GM21717 (cell line): ENCODE measurements at regions not wholly inside any gene's neighbourhood (a gene's known extent, or its start where the extent isn't known, plus 50 kb on each side); places are given as distances from the start of the nearest gene placed in this dataset.

ENCODE experiments used
- ATAC-seq: cut with Tn5 transposase; IDR thresholded peaks from one replicate; pipeline ENCODE4 v1.9.1; 2021; ENCODE audit warnings: mild to moderate bottlenecking, moderate library complexity; ENCODE audit not compliant: unreplicated experiment

DNA sequence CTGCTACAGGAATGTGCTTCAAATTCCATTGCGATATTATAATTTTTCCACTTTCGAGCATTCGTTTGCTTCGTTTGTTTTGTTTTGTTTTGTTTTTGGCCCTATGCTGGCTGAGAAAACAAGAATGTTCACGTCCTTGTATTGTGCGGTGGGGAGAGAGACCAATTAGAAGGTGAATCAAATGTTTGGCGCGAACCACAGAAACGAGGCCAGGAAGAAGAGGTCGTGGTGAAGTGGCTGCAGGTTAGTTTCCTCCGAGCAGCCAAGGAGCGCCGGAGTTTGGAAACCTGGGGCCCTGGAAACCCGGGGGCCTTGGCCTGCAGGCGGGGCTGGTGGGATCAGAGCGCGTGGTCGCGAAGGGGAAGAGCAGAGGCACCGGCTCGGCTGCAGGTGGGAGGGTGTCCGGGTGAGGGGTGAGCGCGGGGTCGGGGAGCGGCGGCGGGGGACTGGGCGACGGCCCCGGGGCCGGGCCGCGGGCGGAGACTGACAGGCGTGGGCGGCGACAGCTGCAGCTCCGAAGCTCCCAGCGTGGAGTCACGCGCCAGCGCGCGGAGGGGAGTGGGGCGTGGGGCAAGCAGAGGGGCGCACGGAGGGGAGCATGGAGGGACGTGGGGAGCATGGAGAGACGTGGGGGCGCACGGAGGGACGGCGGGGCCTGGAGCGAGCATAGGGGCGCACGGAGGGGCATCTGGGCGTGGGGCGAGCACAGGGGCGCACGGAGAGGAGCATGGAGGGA is 141.5 kb upstream of the PDE10A start:
- ATAC-seq = no peak

DNA sequence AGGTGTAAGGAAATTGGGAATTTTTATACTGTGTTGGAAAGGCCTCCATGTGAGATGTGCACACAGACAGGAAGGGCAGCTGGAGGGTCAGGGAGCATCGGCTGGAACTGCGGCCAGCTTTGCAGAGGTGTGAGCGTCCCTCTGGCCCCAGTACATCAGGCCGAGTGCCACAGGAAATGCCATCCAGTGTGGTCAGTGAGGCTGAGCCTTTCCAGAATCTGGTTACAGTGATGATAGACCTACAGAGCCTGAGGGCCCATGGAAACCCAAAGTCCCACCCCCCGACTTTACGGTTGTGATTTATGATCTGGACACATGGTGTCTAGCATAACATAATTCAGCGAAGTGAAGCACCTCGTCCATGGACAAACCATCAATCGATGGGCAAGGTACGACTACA is 137.3 kb upstream of the PDE10A start:
- no peak for ATAC-seq

DNA sequence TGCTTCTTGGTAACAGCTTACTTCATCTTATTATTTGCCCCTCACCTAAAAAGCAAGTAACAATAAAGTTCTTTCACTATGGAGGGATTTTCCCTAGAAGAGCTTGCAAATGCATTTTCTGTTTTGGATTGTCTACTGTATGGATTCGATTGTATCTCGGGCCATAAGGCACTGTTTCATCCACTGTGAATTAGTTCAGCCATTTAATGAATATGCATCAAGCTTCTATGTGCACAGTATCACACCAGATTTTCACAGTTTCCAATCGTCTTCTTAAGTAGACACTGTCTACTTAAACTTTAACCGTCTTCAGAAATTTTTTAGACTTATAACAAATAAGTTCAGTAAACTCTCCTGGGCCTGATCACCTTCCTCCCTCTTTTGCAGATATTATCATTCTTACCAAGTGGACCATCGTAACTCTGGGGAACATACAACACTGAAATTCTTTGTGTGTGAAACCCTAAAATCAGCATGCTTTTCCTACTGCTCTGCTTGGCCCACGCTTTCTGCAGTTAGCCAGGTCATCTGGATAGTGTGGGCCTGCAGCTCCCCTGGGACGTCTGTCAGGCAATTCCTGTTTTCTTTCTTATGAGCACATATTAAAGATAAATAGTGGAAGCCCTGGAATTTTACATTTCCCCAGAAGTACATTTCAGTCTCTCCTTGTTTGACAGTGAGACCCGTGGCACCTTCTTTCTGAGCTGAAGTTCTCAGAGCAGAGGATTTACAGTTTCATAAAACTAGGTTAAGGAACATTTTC is 136.5 kb upstream of the PDE10A start:
- ATAC-seq = no peak

- ATAC-seq = no peak
Observed at GRCh38 chr6:165798991-165799390, 135.9 kb upstream of the PDE10A start.

DNA sequence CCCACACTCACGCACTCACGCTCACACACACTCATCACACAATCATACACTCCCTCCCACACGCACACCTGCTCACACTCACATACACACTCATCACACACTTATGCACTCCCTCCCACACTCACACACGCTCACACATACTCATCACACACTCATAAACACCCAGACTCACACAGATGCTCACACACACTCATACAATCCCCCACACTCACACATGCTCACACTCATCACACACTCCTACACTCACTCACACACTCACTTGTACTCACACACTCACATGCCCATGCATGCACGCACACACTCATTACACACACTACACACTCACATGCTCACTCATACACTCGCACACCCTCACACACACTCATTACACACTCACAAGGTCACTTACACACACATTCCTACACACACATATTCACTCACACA is 131.1 kb upstream of the PDE10A start:
- ATAC-seq = no peak

DNA sequence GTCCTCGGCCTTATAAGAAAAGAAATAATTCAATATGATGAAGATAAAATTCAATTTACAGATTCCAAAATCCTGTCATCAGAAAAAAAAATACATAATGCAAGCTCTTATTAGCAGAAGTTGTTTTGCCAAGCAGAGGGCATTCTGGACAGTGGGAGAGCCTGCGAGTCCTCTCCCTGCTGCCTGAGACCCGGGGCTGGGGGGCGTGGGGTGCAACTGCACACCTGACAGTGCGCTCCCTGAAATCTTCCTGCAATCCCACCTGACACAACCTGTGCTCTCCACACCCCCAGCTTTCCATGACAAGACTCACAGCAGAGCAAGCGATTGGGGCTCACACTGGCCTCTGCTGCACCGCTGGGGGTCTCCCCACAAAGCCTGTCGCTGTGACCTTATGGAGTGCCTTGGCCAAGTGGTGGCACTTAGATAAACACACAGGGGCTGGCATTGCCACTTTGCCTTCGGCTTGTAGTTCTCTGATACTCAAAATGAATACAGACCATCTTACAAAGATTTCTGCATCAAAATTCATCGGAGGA is 130.3 kb upstream of the PDE10A start:
- no peak for ATAC-seq

GRCh38 chr6:165791876-165792437 is 128.9 kb upstream of the PDE10A start:
- ATAC-seq = no peak

DNA sequence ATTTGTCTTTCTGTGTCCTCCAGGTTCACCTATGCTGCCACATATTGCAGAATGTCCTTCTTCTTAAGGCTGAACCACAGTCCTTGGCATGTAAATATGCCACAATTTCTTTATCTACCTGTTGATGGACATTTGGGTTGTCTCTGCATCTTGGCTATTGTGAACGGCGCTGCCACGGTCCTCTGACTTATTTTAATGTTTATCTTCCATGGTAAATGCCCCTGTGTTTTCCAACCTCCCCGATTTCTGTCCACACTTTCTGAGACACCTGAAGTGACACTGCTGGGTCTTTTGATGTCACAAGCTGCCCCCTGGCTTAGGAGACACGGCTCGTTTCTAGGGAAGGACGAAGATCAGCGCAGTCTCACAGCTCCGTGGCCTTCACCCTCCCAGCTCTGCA is 128.3 kb upstream of the PDE10A start:
- no peak for ATAC-seq

DNA sequence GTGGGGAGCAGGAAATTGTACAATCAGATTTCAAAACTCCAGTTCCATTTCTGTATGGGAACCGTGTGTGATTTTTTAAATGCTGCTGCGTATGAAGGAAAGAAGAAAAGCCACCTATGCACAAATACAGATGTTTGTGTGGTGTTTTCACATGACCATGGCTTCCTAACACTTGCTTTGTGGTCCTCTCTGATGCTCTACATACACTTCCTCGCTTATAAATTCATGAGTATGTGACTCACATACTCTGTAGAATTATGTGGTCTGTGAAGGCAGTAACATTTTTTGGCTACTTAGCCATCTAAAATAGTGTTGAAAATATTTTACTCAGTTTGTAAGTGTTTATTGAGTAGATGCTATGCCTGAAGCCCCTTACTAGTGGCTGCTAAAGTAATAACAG is 119.8 kb upstream of the PDE10A start:
- ATAC-seq = no peak

- ATAC-seq = no peak
Observed at GRCh38 chr6:165782134-165782533, 119.1 kb upstream of the PDE10A start.

- no peak for ATAC-seq
Observed at GRCh38 chr6:165777680-165778079, 114.6 kb upstream of the PDE10A start.

DNA sequence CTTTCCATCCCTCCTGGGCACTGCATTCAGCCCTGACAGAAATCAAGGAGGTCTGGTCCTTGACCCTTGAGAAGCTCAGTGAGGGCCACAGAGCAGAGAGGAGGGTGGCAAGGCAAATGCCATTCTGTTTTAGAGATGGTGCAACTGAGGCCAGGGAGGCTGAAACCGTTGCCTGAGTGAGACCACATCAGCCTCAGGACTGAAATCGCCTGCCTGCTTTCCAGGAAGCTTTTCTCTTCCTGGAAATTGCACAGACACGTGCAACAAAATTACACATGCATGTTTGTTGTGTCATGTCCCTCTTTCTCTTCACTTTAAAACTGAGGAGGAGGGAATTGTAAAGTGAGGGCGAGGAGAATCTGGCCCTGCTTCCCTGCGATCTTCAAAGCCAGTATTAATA is 113.7 kb upstream of the PDE10A start:
- ATAC-seq = no peak

DNA sequence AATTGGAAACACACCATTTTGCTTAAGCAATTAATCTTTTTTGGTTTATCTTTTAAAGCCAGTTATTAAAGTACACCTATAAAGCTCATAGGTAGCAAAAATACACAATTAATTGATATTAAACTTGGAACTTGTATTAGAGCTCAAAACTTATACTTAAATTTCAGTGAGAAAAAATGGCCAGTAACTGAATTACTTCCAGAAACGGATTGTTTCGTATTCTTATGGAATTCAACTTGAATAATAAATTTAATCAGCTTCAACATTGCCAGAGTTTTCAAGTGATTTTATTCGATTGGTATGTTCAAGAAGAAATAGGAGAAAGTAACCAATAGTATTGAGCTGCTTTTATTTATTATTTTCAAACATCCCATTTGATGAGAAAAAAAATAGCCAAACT is 112.7 kb upstream of the PDE10A start:
- ATAC-seq = no peak

- ATAC-seq = no peak
Observed at GRCh38 chr6:165774903-165775601, 112.0 kb upstream of the PDE10A start.

DNA sequence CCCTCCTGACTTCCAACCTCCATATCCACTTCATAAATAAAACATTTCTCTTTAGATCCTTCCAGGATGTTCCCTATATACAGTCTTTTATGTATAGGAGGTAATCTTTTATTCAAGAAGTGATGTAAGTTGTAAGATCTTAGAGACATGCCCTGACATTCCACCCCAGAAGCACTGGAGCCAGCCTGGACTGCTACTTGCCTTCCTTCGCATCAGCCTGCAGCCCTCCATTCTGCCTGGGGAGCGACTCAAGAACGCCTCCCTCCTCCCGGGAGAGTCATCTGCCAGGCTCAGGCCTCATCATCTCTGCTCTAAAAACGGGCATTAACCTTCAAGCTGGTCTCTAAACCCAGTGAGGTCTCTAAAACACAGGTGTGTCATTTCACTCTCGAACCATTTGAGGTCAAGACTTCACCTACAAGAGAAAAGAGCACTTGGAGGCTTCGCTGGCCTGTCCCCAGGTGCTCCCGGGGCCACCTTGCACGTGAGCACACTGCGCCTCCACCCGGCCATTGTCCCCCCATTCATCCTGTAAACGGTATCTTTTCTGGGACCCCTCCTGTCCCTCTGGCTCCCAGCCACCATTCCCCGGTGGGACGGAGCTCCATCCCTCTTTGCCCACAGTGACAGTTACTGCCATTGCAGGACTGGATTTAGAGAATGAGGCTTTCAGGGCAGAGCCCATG is 107.5 kb upstream of the PDE10A start:
- ATAC-seq = no peak

DNA sequence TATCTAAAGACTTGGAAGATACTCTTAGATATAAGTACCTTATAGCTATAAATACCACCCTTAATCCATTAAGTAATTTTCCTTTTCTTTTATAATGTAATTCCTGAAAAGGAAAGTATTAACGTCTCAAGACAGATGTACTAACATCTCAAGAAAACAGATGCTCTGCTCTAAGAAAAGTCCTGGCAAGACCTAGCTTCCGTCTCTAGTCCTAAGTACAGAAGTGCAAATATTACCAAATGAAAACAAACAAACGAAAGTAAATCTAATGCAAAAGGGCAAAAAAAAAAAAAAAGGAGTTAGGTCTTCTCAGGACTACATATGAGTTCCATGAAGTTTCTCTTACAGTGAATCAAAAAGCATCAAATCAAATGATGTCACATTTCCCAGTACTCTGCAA is 106.8 kb upstream of the PDE10A start:
- no peak for ATAC-seq

- ATAC-seq = no peak
Observed at GRCh38 chr6:165769401-165769800, 106.4 kb upstream of the PDE10A start.

- no peak for ATAC-seq
Observed at GRCh38 chr6:165768961-165769360, 105.9 kb upstream of the PDE10A start.

DNA sequence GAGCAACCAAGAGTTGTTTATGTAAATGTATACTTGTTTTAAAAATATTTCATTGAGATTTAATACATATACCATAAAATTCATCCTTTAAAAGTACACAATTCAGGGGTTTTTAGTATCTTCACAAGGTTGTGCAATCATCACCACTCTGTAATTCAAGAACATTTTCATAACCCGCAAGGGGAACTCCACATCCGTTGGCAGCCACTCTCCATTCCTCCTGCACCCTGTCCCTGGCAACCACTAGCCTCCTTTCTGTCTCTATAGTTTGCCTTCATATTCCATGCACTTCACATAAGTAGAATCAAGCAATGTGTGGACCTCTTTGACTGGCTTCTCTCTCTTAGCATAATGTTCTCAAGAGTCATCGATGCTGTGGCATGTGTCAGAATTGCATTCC is 104.2 kb upstream of the PDE10A start:
- ATAC-seq = no peak

- no peak for ATAC-seq
Observed at GRCh38 chr6:165766457-165766856, 103.4 kb upstream of the PDE10A start.

DNA sequence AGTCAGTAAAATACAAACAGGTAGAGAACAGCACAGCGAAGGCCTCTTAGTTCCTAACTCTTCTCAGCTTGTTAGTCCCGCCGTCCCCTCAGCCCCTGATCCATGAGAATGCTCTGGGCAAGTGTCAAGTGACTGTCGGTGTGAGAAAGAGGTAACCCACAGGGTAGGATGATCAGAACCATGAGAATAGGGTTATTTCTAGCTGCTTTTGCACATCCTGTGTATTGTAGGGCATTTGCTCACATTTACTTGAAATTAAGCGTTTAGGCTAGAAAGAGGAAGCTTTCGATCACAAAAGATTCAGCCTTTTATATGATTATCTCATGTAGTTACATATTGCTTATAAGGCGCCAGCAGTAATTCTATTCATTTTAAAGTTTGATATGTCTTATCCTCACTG is 103.0 kb upstream of the PDE10A start:
- no peak for ATAC-seq
